HCT116 (cell line): ENCODE measurements at regions not wholly inside any gene's neighbourhood (a gene's known extent, or its start where the extent isn't known, plus 50 kb on each side); places are given as distances from the start of the nearest gene placed in this dataset.

ENCODE experiments used
- ATAC-seq: fragments of 200-7000 bp; cut with Tn5 transposase; 2 replicates; pipeline ENCODE4 v1.9.1; 2020; ENCODE audit warnings: mild to moderate bottlenecking, moderate library complexity
- BruUV-seq: library from RNA; stranded (reverse); fragments of 400-500 nt; replicated peaks from 2 replicates; lab custom pipeline; 2021; lab: Mats Ljungman, UMichigan
- CTCF ChIA-PET: fragments of 300-600 bp; sonication (Branson Sonifier 250); formaldehyde crosslinking; loops from one replicate; lab custom pipeline; 2021; ENCODE audit warnings: antibody characterized with exemption; lab: Charles Lee
- POLR2A ChIA-PET: fragments of 300-600, 350-600 bp; sonication (Branson Sonifier 250); formaldehyde crosslinking; loops from one replicate; lab custom pipeline; 2021; ENCODE audit warnings: antibody characterized with exemption; lab: Charles Lee
- RAD21 ChIA-PET, 2 experiments: fragments of 300-600 bp; sonication (Branson Sonifier 250); formaldehyde crosslinking; loops; one replicate each; lab custom pipeline; 2023; ENCODE audit warnings: low total read pairs in 2 of 2; ENCODE audit not compliant: uncharacterized antibody in 2 of 2, unreplicated experiment in 2 of 2, low non-redundant PET in 1 of 2; lab: Charles Lee
- DNase-seq: peaks from one replicate; pipeline ENCODE4 v3.0.0-alpha.2; 2010; ENCODE audit warnings: low read depth, low spot score
- H2AFZ ChIP-seq: fragments of 200-600 bp; shearing (Covaris generic), sonication (generic); 2 replicates; pipeline ENCODE4 v1.6.1; 2017; ENCODE audit warnings: low read depth, mixed run types, mixed read lengths, antibody characterized with exemption, low read length; ENCODE audit not compliant: poor library complexity, severe bottlenecking
- H3K27ac ChIP-seq: 2 replicates; pipeline ENCODE4 v1.5.1; 2012; ENCODE audit warnings: low read depth, low read length
- H3K27me3 ChIP-seq: fragments of 200-600 bp; sonication (generic); 2 replicates; pipeline ENCODE4 v1.6.1; 2016; ENCODE audit warnings: mixed run types, low read length, mixed read lengths; ENCODE audit not compliant: insufficient read depth
- H3K36me3 ChIP-seq, 2 experiments: fragments of 200-500 bp in 1 of 2; fragments of 200-600 bp in 1 of 2; sonication (Bioruptor generic) in 1 of 2; sonication (generic) in 1 of 2; 2 replicates each; pipeline versions ENCODE4 v1.5.1 to v1.6.1; 2014 to 2016; ENCODE audit warnings: low read length in 2 of 2, inconsistent platforms in 1 of 2, mixed read lengths in 1 of 2, mixed run types in 1 of 2; ENCODE audit not compliant: insufficient read depth in 2 of 2, control insufficient read depth in 1 of 2
- H3K4me1 ChIP-seq, 2 experiments: fragments of 200-600 bp in 1 of 2; sonication (generic) in 1 of 2; 2 replicates each; pipeline versions ENCODE4 v1.5.1 to v1.6.1; 2012 to 2017; ENCODE audit warnings: low read length in 2 of 2, inconsistent platforms in 1 of 2, mild to moderate bottlenecking in 1 of 2, mixed read lengths in 1 of 2, mixed run types in 1 of 2, moderate library complexity in 1 of 2; ENCODE audit not compliant: insufficient read depth in 2 of 2, control insufficient read depth in 1 of 2
- H3K4me2 ChIP-seq: fragments of 200-600 bp; sonication (generic); 2 replicates; pipeline ENCODE4 v1.6.1; 2017; ENCODE audit warnings: mixed run types, low read length, mixed read lengths
- H3K4me3 ChIP-seq, 2 experiments: fragments of 200-600 bp in 1 of 2; sonication (generic) in 1 of 2; replicated peaks in 1 of 2; 2 replicates each; pipeline ENCODE4 v1.5.1; 2011 to 2016; ENCODE audit warnings: low read length in 2 of 2, control low read depth in 1 of 2, low read depth in 1 of 2, mild to moderate bottlenecking in 1 of 2, mixed read lengths in 1 of 2, mixed run types in 1 of 2
- H3K79me2 ChIP-seq: fragments of 200-600 bp; sonication (generic); 2 replicates; pipeline ENCODE4 v1.6.1; 2017; ENCODE audit warnings: mild to moderate bottlenecking, mixed run types, low read length, moderate library complexity, mixed read lengths; ENCODE audit not compliant: insufficient read depth
- H3K9ac ChIP-seq: fragments of 200-600 bp; sonication (generic); 2 replicates; pipeline ENCODE4 v1.6.1; 2016; ENCODE audit warnings: low read length, mixed read lengths
- H3K9me2 ChIP-seq: fragments of 200-600 bp; sonication (generic), shearing (Covaris generic); 2 replicates; pipeline ENCODE4 v1.6.1; 2017; ENCODE audit warnings: mixed run types, mild to moderate bottlenecking, moderate library complexity; ENCODE audit not compliant: insufficient read depth
- H3K9me3 ChIP-seq, 2 experiments: fragments of 200-500 bp in 1 of 2; fragments of 200-600 bp in 1 of 2; sonication (Bioruptor generic) in 1 of 2; sonication (generic) in 1 of 2; 2 replicates each; pipeline ENCODE4 v1.6.1; 2014 to 2017; ENCODE audit warnings: low read length in 2 of 2, mixed read lengths in 2 of 2, inconsistent platforms in 1 of 2, low read depth in 1 of 2, mild to moderate bottlenecking in 1 of 2, mixed run types in 1 of 2, moderate library complexity in 1 of 2; ENCODE audit not compliant: control insufficient read depth in 1 of 2, insufficient read depth in 1 of 2
- H4K20me1 ChIP-seq: fragments of 200-600 bp; sonication (generic), shearing (Covaris generic); 2 replicates; pipeline ENCODE4 v1.6.1; 2017; ENCODE audit warnings: mixed run types, mild to moderate bottlenecking, moderate library complexity; ENCODE audit not compliant: insufficient read depth
- CEBPB ChIP-seq: IDR thresholded peaks from 2 replicates; pipeline ENCODE4 v1.6.1; 2012; ENCODE audit warnings: low read depth
- EGR1 ChIP-seq: IDR thresholded peaks from 2 replicates; pipeline ENCODE4 v1.6.1; 2012; ENCODE audit warnings: low read depth
- EZH2phosphoT487 ChIP-seq: fragments of 200-600 bp; IDR thresholded peaks from 2 replicates; pipeline ENCODE4 v1.6.1; 2018; ENCODE audit warnings: antibody characterized with exemption, borderline replicate concordance
- FOSL1 ChIP-seq: IDR thresholded peaks from 2 replicates; pipeline ENCODE4 v1.6.1; 2012; ENCODE audit warnings: low read depth
- JUND ChIP-seq: IDR thresholded peaks from 2 replicates; pipeline ENCODE4 v1.6.1; 2012
- POLR2AphosphoS5 ChIP-seq: IDR thresholded peaks from 2 replicates; pipeline ENCODE4 v1.6.1; 2011; ENCODE audit warnings: mild to moderate bottlenecking, low read depth, low read length, moderate library complexity
- SIN3A ChIP-seq: IDR thresholded peaks from 2 replicates; pipeline ENCODE4 v1.6.1; 2012; ENCODE audit warnings: low read depth
- SP1 ChIP-seq: IDR thresholded peaks from 2 replicates; pipeline ENCODE4 v1.6.1; 2012; ENCODE audit warnings: low read depth
- SRF ChIP-seq: IDR thresholded peaks from 2 replicates; pipeline ENCODE4 v1.6.1; 2012; ENCODE audit warnings: low read depth
- TCF7L2 ChIP-seq: IDR thresholded peaks from 2 replicates; pipeline ENCODE4 v1.7.0; 2011; ENCODE audit warnings: borderline replicate concordance, inconsistent platforms; ENCODE audit not compliant: insufficient read depth, insufficient read length; ENCODE audit errors: extremely low read depth
- YY1 ChIP-seq: IDR thresholded peaks from 2 replicates; pipeline ENCODE4 v1.6.1; 2011; ENCODE audit warnings: low read length, low read depth, moderate library complexity, mild to moderate bottlenecking; ENCODE audit not compliant: insufficient replicate concordance; ENCODE audit errors: extremely low read depth
- ZFX ChIP-seq: fragments of 450-650 bp; IDR thresholded peaks from 2 replicates; pipeline ENCODE4 v1.6.1; 2017
- intact Hi-C: fragments of 100-400 bp; cut with micrococcal nuclease; formaldehyde crosslinking; loops from 2 replicates; pipeline ENCODE4 v1.10.0; 2022
- TF ChIP-seq, protein P1 (sequence below): IDR thresholded peaks from 2 replicates; pipeline ENCODE4 v1.6.1; 2012; ENCODE audit warnings: low read depth
- TF ChIP-seq, protein P2 (sequence below): IDR thresholded peaks from 2 replicates; pipeline ENCODE4 v1.6.1; 2012

DNA sequence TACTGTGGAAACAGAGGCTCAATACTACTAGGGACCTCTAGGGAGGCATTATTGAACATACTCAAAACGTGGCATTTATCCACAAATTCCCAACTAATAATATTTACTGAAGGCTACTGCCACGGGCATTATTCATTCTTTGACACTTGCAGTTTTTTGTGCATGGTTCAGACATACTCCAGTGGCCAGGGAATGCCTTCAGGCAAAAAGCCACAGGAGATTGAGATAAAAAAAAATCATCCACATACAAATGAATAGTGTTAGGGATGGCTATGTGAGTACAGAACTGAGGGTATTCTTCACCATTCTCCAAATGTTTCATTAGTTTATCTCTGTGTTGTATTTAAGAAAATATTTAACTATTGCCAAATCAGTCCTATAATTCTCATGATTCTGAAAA is 974.9 kb upstream of the PIK3C3 start:
- H3K27me3 ChIP-seq, result no peaks in the 10 kb centered on the region
- H3K36me3 ChIP-seq, result no peaks in the 10 kb centered on the region
- no peak overlapping the region for H3K4me2 ChIP-seq
- ChIA-PET CTCF (no interaction called here), POLR2A (no interaction called here), RAD21 (no interaction called here)
- no peak overlapping the region for H3K4me3 ChIP-seq
- BruUV-seq, result no TSS peak
- intact Hi-C loops, result no loop called here
- H3K79me2 ChIP-seq, result no peaks in the 10 kb centered on the region
- no peak overlapping the region for H3K27ac ChIP-seq
- no peaks in the 10 kb centered on the region for H3K4me1 ChIP-seq
- no peaks in the 10 kb centered on the region for H4K20me1 ChIP-seq
- peaks cover 8 to 37% of the 10 kb centered on the region in 2 experiments; a peak in 3 of 4 replicates for H3K9me3 ChIP-seq
- H3K9me2 ChIP-seq, result no peaks in the 10 kb centered on the region
- no peak for TF ChIP-seq YY1
- no peak for TF ChIP-seq FOSL1
- TF ChIP-seq SRF, result no peak
- TF ChIP-seq, protein P1, sequence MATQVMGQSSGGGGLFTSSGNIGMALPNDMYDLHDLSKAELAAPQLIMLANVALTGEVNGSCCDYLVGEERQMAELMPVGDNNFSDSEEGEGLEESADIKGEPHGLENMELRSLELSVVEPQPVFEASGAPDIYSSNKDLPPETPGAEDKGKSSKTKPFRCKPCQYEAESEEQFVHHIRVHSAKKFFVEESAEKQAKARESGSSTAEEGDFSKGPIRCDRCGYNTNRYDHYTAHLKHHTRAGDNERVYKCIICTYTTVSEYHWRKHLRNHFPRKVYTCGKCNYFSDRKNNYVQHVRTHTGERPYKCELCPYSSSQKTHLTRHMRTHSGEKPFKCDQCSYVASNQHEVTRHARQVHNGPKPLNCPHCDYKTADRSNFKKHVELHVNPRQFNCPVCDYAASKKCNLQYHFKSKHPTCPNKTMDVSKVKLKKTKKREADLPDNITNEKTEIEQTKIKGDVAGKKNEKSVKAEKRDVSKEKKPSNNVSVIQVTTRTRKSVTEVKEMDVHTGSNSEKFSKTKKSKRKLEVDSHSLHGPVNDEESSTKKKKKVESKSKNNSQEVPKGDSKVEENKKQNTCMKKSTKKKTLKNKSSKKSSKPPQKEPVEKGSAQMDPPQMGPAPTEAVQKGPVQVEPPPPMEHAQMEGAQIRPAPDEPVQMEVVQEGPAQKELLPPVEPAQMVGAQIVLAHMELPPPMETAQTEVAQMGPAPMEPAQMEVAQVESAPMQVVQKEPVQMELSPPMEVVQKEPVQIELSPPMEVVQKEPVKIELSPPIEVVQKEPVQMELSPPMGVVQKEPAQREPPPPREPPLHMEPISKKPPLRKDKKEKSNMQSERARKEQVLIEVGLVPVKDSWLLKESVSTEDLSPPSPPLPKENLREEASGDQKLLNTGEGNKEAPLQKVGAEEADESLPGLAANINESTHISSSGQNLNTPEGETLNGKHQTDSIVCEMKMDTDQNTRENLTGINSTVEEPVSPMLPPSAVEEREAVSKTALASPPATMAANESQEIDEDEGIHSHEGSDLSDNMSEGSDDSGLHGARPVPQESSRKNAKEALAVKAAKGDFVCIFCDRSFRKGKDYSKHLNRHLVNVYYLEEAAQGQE, result no peak
- TF ChIP-seq CEBPB, result no peak
- TF ChIP-seq, protein P2, sequence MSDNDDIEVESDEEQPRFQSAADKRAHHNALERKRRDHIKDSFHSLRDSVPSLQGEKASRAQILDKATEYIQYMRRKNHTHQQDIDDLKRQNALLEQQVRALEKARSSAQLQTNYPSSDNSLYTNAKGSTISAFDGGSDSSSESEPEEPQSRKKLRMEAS, result no peak
- ATAC-seq (no peak), DNase-seq (no peak)
- no peak overlapping the region for H3K9ac ChIP-seq
- H2AFZ ChIP-seq, result no peak overlapping the region

DNA sequence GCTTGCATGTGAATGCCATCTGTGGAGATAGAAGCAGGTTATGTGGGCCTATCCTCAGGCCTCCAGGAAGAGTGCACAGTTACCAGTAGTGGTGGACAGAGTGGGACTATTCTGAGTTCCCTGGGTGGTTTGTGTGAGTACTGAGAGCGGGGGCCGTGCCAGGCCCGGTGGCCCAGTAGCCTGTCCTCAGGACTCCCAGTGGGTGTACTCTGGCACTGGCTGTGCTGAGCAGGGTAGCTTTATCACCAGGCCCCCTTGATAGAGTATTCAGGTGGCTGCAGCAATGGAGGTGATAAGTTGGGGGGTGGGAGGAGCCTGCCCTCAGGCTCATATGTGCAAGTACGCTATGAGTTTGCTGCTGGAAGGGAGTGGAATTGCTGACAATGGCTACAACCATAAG is 979.0 kb upstream of the PIK3C3 start:
- Histone ChIP-seq H3K4me3 (no peak overlapping the region), H3K9me2 (no peaks in the 10 kb centered on the region), H3K27me3 (no peaks in the 10 kb centered on the region), H3K27ac (no peak overlapping the region), H3K9me3 (peaks cover 14 to 26% of the 10 kb centered on the region in 2 experiments; a peak in 3 of 4 replicates), H3K79me2 (no peaks in the 10 kb centered on the region), H3K4me2 (no peak overlapping the region), H3K36me3 (no peaks in the 10 kb centered on the region), H3K4me1 (no peaks in the 10 kb centered on the region), H3K9ac (no peak overlapping the region), H4K20me1 (no peaks in the 10 kb centered on the region), H2AFZ (no peak overlapping the region)
- ChIA-PET POLR2A (no interaction called here), CTCF (no interaction called here), RAD21 (no interaction called here)
- no peak for DNase-seq
- no peak for ATAC-seq
- no TSS peak for BruUV-seq
- intact Hi-C loops, result no loop called here
- TF ChIP-seq EGR1 (no peak), CEBPB (no peak), JUND (no peak), FOSL1 (no peak), SP1 (no peak), ZFX (no peak), SIN3A (no peak), EZH2phosphoT487 (no peak), POLR2AphosphoS5 (no peak), TCF7L2 (no peak)
- TF ChIP-seq, protein P2, result no peak
- TF ChIP-seq, protein P1, result no peak
